ENCODE measurements at regions not wholly inside any gene's neighbourhood (a gene's known extent, or its start where the extent isn't known, plus 50 kb on each side); places are given as distances from the start of the nearest gene placed in this dataset.

DNA sequence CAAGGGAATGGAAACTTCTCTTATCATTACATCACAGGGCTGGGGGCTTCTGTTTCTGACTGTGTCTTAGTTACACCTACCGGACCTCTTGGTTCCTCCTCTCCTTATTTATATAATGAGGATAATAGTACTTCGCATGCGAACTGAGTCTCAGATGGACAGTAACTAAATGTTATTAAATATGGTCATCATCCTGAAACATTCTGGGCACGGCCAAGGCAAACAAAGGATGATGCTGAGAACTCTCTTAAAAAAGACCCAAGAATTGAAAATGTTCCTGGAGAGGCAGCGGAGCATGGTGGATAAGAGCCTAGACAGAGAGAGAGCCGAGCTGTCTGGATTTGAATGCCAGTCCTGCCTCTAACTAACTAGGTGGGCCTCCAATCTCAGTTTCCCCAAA lies 119.8 kb upstream of the SASH1 start:
- no peak for DNase-seq

DNA sequence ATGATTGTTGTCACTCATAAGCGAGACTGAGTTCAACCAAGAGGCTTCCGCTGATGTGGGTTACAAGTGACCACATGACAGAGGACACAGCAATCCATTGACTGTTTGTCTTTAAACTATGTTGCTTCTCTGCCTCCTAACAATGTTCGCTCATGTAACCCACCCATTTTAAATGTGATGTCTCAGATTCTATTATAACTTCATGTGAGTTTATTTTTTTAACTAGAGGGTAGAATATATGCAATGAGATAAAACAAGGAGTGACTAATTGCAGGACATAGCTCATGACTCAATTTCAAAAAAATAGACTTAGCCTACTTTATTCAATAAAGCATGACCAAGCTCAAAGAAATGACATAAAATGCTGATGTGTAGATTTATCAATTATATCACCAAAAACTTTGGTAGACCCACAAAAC lies 119.2 kb upstream of the SASH1 start:
- no peak for DNase-seq

DNA sequence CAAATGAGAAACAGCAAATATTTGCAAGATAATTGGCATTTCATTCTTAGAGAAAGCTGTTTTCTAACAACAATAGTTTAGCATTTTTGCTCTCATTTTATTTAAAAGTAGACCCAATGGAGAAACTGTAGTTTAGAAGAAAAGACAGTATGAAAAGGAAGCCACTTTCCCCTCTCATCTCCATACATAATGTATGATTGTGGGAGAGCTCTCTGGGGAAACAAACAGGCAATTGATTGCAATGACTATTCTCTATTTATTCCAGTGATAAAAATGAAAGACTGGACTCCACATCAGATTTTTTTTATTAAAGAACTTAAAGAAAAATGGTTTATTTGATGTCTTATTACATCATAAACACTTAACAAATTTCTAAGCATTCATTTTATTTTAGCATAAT lies 116.8 kb upstream of the SASH1 start:
- DNase-seq = no peak

DNA sequence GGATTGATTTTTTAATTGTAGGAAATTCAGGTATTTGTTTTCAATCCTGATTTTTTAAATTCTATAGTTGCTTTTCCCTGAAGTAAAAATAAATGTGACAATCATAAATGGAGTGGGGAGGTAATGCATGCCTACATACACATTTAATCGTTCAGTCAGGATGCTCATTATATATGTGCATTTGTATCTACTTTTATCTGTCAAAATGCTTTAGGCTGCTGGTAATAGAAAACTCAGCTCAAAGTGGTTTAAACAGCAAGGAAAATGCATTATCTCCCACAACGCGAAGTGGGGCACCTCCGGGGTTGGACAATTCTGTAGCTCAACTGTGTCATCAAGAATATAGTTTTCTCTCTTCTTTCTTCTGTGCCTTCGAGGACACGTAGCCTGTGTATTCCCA lies 116.4 kb upstream of the SASH1 start:
- no peak for DNase-seq

DNA sequence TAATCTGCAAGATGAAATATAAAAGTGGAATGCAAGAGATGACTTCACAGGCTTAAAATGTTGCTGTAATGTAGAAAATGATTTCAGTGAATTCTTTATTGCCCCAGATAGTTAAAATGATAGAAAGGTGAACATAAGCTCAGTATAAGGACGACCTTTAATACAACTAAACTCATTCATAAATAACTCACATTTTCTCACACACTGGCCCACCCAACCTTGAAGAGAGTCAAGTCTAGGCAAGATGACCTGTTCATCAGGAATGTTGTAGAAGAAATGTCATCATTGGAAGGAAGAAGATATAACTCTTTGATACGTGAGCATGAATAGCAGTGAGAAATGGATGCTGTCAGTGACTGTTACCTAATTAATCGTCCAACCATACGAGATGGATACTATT lies 111.1 kb upstream of the SASH1 start:
- DNase-seq = no peak

DNA sequence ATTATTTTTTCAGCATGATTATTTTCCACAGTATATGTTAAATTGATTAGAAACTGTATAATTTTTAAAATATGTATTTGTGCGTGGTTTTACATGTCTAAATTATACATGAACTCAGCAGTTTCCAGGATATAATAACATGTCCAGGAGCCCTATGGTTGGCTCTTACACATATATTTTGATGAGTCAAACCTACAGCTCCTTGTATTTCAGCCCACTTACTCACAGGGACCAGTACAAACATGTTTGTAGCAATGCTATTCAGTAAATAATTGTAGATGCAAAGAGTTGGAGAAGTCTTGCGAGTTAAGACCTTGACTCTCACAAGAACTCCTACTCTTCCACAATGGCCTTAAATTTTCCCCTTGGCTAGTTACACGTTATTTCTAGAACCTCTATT lies 107.2 kb upstream of the SASH1 start:
- no peak for DNase-seq

DNA sequence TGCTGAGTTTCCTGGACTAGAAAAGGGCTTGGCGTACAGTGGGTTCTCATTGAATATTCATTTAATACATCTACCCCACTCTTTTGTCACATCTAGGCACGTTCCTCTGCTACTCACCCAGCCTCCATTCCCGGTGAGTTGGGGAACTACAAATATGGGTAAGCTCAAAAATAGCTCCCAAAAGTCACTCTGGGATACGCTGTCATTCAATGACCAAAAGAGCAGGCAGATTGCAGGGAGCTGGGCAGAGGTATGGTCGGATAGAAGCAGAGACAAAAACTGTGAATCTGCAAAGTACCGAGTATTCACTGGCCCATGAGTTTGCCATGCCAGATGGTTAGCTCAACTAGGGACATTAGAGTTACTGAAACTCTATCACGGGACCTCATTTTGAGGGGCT lies 103.9 kb upstream of the SASH1 start:
- no peak for DNase-seq

DNA sequence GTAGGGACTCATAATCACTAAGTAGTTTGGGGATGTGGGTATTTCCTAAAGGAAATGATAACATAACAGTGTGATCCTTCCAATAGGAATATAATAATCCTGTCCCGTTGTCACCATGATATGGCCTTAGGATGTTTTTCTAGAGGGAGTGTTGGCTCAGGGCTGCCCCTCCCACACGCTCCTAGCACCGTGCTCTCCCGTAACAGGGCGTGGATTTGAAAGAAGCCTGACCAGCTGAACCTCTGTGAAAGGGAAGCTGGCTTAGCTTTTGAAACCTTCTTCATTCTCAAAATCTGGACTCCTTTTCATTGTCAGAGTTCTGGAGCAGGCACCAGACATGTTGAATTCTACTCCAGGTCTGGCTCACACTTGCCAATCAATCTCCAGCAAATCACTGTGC lies 103.4 kb upstream of the SASH1 start:
- no peak for DNase-seq

DNA sequence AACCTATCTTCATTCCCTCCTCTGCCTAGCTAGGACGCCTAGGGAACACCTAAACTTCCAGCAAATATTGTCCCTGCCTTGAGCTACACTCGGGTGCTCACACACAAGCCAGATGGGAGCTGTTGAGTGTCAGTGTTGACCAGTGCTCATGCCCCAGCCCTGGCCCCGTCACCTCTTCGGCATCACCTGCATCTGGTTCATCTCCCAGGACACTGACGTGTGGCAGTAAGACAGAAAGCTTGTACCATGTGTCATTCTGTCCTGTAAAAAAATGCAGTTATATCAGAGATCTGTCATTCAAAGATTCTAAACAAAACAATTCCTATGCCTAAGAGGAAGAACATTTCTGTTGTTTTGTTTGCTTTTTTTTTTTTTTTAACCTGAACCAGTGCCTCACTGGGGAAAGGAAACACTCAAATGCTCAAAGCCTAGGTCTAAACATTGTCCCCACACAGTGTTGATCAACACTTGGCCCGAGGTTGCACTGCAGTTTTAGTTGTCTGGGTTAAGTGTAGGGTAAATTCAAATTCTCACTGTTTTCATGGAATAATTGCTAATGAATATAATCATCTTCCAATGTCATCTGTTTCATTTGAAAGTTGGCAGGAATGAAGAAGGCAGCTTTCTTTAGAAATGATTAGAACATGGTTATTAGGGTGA lies 102.7 kb upstream of the SASH1 start:
- no peak for DNase-seq

DNA sequence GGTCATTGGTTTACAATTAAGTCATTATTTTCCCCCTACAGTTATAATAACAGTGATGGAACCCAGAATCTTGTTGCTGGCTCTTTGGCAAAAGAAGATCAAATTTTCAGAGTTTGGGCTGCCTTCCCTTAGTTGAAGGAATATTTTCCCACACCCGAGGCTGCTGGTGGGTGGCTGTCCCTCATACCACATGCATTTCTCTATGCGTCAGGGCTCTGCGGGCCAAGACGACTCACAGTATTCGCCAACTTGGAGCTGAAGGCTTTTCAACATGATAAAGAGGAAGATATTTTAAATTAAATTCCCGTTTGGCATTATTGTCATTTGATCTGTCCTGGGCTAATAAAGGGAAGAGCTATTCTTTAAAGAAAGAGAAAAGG lies 102.2 kb upstream of the SASH1 start:
- no peak for DNase-seq

DNA sequence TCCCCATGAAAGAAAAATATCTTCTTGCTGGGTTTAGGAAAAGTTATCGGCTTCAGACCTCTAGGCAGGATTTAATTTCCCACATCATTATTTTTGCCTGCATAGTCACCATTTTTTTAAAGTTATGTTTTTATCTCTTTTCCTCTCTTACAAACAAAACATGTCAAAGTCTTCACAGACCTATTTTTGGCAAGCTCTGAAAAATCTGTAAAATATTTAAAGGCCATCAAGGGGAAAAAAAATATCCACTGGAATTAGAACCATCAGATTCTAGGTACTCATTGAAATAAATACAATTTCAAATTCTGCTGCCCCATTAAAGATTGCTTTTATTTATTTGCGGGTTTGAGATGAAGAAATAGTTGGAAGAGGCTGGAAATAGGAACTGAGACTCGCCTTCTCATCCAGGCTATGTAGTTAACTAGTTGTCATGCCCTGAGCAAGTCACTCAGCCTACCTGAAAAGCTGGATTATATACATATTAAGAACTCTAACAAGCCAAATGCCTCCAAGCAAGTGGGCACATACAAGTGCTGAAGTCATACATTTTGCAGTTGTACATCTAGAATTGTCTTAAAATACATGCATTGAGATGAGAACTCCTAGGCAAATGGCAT lies 101.7 kb upstream of the SASH1 start:
- DNase-seq = no peak

DNA sequence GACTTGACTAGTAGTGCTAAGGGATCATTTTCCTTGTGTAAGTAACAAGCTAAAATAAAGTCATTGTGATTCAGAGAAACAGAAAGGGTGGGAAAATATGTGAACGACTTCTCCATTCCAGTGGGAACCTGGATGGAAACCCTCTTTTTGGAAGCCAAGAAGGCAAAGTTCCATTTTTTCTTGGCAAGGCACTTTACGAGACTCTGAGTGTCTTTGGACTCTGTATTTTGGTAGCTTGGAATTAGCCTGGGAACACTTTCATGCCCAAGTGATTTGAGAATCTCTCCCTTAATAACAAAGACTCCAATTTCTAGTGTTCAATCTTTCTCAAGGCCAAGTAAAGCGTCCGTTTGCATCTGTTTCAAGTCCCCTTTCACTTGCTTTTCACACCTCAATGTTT lies 100.5 kb upstream of the SASH1 start:
- no peak for DNase-seq

DNA sequence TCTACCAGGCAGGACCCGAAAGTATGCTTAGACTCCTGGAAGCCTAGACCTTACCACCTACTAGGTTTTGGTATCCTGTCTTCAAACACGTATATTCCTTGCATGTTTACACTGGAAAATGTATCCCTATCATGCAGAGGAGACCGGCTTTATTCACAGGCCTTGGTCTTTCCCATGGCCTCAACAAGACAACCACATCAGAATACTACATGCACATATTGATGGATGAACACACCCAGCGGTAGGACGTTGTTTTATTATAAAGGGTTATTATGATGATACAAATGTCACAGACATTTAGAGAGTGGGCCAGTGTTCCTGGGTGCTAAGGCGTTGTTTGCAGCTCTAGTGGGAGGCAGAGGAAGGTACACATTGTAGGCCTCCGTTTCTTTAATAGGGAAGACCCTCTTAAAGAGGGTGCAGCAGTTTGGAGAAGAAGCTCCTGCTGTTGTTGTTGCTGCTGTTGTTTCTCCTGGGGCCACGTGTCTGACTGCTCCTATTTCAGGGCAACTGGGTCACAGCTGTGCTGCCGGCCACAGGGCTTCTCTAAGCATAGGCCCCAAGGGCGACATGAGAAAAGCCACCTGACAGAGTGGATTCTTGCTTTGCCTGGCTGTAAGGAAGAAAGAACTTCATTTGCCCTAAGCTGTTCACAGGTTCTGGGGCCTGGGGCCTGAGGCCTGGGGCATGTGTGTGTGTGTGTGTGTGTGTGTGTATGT lies 98.3 kb upstream of the SASH1 start:
- DNase-seq = no peak

DNA sequence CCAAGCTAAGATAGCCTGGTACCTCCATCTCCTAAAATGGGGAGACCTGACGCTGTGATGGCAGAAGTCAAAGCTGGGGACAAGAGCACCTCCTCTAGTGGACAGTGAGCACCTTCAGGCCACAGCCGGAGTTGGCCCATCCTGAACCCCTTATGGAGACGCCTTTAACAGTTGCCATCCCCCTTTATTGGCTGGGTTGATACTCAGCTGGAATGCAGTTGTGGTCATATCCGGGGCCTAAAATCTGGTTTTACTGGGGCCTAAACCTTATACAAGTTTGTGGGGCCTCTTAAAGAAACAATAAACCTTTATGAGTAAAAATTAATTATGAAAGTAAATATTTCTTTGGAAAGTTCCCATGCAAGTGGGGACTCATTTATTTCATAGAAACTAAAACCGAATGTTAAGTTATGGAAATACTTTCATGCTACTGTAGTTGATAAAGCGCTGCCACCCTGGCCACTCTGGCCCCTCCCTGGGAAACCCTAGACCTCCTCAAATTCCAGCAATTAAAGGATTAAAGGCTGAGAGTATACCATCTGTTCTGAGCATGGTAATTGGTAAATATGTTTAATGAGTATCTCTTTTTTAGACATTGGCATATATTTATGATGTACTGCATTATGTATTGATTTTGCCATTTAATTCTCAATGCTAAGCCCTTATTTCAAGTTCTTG lies 95.1 kb upstream of the SASH1 start:
- DNase-seq = no peak

DNA sequence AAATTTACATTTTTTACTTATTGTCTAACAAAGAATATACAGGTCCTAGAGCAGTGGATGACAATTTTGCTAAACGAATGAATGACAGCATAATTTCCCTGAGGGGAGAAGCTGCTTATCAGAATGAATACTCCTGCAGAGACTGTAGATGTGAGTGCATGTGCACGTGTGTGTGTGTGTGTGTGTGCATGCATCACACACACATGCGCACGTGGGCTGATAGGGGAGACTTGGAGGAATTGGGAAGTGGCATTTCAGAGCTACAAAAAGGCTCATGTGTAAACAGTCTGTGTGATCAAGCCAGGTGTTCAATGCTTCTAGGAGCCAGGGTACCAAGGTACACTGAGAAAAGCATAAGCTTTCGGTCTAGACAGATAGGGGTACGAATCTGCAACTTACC lies 93.5 kb upstream of the SASH1 start:
- DNase-seq = no peak

DNA sequence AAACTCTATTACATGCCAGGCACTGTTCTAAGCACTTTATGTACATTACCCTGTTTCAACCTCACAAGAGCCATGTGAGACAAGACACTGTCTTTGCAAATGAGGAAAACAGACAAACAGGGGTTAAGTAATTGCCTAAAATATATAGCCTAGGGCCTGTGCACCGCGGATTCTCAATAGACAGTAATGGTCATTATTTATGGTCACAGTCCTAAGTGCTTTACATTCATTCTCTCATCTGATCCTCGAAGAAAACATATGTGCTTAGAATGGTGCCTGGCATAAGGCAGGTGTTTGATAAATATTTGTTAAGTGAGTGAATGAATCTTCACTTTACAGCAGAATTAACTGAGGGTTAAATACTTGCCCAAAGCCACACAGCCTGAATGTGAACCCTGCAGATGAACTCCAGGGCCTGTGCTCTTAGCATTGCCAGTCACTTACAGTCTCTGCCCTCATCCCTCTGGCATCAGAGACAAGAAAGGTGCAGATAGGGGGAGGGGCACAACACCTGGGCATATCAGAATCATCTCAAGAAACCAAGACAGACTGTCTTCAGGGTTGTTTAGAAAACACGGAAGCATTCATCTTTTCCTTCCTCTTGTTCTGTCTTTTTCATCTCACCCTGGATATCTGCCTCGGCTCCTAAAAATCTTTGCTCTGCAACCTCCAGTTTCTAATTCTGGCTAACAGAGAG lies 92.8 kb upstream of the SASH1 start:
- DNase-seq = no peak

DNA sequence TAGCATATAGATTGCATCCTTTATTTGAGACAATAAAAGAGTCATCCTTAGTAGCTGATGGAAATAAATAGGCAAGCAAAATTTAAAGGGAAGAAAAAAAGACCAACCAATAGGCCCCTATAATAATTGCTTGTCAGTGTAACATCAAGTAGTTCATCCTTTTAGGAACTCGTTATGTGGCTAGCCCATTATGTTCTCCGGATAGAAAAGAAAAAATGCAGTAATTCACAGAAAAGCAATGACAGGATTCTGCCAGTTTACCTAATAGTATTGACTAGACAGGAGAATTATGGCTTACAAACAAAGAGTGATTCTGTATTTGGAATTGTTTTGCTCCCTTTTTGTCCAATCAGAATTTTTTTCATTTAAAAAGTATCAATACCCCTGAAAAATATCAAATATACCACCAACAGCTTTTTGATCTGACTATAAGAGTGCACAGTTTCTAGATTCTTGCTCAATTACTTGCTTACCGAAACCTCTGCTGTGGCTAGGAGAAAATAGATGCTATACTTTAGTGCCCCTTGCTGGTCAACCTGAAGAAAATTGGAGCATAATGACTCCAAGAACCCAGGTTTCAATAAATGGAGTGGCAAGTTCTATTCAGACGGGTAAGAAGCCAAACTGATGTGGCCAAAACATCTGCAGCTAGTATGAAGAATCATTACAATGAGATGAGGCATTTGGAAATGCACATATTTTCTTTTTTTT lies 91.5 kb upstream of the SASH1 start:
- no peak for DNase-seq

DNA sequence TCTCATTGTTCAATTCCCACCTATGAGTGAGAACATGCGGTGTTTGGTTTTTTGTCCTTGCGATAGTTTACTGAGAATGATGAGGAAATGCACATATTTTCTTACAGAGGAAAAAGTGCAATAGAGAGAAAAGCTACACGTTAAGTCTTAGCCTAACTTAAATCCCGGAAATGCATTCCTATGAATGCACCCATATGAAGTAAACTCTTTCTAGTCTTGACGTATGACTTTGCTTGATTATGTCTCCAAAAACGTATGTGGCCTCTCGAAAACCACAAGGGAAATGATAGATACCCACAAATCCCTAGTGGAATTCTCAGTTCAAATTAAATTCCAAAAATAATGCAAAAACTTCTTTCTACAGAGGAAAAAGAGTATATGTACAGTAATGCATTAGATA lies 90.7 kb upstream of the SASH1 start:
- DNase-seq = no peak

DNA sequence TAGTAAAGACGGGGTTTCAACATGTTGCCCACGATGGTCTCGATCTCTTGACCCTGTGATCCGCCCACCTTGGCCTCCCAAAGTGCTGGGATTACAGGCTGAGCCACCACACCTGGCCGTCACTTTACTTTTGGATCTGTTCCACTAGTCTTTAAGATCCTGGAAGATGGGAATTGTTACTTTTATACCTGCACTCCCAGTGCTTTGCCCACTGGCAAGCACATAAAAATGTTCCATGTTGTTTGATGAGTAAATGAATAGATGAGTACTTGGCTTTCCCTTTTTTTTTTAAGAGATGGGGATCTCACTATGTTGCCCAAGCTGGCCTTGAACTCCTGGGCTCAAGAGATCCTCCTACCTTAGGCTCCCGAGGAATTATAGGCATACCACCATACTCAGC lies 84.8 kb upstream of the SASH1 start:
- DNase-seq = no peak

DNA sequence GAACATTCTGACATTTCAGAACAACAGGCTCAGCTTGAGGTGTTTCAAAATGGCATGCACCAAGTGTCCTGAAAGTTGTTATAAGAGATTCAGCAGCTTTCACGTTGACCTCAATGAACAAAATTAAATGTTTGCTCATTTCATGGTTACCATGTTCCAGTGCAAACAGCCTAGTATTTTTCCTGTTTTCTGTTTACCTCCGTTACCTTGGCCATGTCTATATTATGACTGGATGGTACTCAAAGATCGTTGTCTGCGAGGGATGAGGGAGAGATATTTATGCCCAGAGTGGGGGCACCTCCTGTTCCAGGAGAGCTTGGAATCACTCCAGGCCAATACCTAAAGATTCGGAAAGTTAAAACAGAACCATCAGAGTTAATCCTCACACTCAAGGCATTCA lies 83.8 kb upstream of the SASH1 start:
- DNase-seq = no peak

DNA sequence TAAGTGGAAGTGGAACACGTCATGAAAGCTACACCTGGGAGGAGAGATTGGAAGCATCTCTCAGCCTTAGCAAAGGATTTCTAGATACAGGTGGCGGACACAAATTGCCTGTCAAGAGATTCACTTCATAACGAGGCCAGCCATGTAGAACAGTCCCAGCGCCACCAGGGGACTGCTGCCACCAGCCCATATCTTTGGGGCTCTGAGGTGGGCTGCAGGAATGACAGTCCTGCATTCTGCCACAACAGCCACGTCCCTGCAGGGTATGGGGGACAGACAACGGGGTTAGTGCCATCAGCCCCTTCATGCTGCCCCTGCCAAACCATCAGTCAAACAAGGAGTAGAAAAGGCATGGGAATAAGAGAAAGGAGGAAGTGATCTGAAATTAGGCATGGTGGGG lies 81.2 kb upstream of the SASH1 start:
- no peak for DNase-seq

DNA sequence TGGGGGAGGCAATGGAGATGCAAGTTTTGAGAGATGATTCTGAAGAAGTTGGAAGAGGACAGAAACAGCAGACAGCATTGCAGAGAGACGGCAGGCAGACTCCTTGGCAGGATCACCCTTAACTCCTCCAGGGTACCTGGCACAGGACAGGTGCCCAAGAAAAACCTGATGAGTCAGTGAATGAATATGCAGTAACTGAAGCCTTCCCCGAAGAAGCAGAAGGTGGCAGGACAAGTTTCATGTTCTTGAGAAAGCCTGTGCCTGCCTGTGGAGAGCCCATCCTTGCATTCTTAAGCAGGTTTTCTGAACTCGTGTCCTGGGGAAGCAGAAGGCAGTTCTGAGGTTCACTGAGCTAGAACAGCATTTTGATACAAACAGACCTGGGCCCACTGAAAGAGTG lies 79.6 kb upstream of the SASH1 start:
- DNase-seq = no peak

DNA sequence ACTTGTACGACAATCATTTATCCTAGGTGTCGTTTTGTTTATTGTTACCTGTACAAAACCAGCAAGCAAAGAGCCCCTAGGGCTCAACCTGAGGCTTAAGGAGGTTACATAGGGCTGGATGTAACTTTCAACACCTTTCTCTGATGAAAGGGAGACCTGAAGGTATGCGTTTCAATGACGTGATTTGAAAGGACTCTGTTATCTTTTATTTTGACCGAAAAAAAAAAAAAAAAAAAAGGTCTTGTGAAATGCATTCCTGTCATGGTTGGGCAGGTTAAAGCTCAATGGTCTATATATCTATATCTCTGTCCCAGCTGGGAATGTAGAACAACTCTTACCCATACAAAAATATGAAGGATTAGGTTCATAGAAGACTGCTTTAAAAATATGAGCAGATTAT lies 78.7 kb upstream of the SASH1 start:
- no peak for DNase-seq
